Keratinocyte (primary cell): ENCODE measurements at regions not wholly inside any gene's neighbourhood (a gene's known extent, or its start where the extent isn't known, plus 50 kb on each side); places are given as distances from the start of the nearest gene placed in this dataset.

Experiments used
- DNase-seq: peaks from one replicate; pipeline ENCODE4 v3.0.0-alpha.2; 2011; ENCODE audit warnings: low read depth, missing footprints, low spot score
- FAIRE-seq: peaks from 2 replicates; lab custom pipeline; 2011; peaks lifted over from hg19 to GRCh38; lab: Jason Lieb, UNC
- H2AFZ ChIP-seq: 2 replicates; pipeline ENCODE4 v1.6.0; 2012; ENCODE audit warnings: low read length, control low read depth, inconsistent platforms; ENCODE audit not compliant: control insufficient read depth
- H3K27ac ChIP-seq: 2 replicates; pipeline ENCODE4 v1.5.1; 2011; ENCODE audit warnings: low read length; ENCODE audit not compliant: control insufficient read depth, insufficient read depth
- H3K27me3 ChIP-seq: 3 replicates; pipeline ENCODE4 v1.6.0; 2011; ENCODE audit warnings: low read length; ENCODE audit not compliant: control insufficient read depth, insufficient read depth; ENCODE audit errors: extremely low read depth
- H3K36me3 ChIP-seq, 2 experiments: 2 replicates in 1 of 2; 3 replicates in 1 of 2; pipeline ENCODE4 v1.5.1; 2011; ENCODE audit warnings: low read length in 2 of 2, mild to moderate bottlenecking in 1 of 2; ENCODE audit not compliant: control insufficient read depth in 2 of 2, insufficient read depth in 2 of 2; ENCODE audit errors: extremely low read depth in 1 of 2
- H3K4me1 ChIP-seq: 3 replicates; pipeline ENCODE4 v1.5.1; 2011; ENCODE audit warnings: low read length; ENCODE audit not compliant: control insufficient read depth, insufficient read depth; ENCODE audit errors: extremely low read depth
- H3K4me2 ChIP-seq: 3 replicates; pipeline ENCODE4 v1.6.0; 2011; ENCODE audit warnings: low read depth, low read length; ENCODE audit not compliant: control insufficient read depth, insufficient read depth; ENCODE audit errors: extremely low read depth
- H3K4me3 ChIP-seq, 3 experiments: fragments of 200-600 bp in 1 of 3; sonication (generic) in 1 of 3; 2 replicates in 2 of 3; 3 replicates in 1 of 3; pipeline ENCODE4 v1.5.1; 2011 to 2016; ENCODE audit warnings: low read length in 3 of 3, mild to moderate bottlenecking in 3 of 3, control low read depth in 2 of 3, inconsistent platforms in 1 of 3, low read depth in 1 of 3, mixed read lengths in 1 of 3, mixed run types in 1 of 3, moderate library complexity in 1 of 3; ENCODE audit not compliant: control insufficient read depth in 2 of 3, insufficient read depth in 2 of 3; ENCODE audit errors: extremely low read depth in 1 of 3
- H3K79me2 ChIP-seq: 2 replicates; pipeline ENCODE4 v1.6.0; 2012; ENCODE audit warnings: low read length; ENCODE audit not compliant: control insufficient read depth, insufficient read depth
- H3K9ac ChIP-seq: 3 replicates; pipeline ENCODE4 v1.6.0; 2011; ENCODE audit warnings: low read length; ENCODE audit not compliant: control insufficient read depth, insufficient read depth; ENCODE audit errors: extremely low read depth
- H3K9me1 ChIP-seq: 3 replicates; pipeline ENCODE4 v1.6.0; 2011; ENCODE audit warnings: low read length; ENCODE audit not compliant: control insufficient read depth, insufficient read depth; ENCODE audit errors: extremely low read depth
- H3K9me3 ChIP-seq: 2 replicates; pipeline ENCODE4 v1.5.1; 2012; ENCODE audit warnings: low read depth, low read length; ENCODE audit not compliant: control insufficient read depth
- H4K20me1 ChIP-seq: 3 replicates; pipeline ENCODE4 v1.6.0; 2011; ENCODE audit warnings: low read length; ENCODE audit not compliant: control insufficient read depth, insufficient read depth; ENCODE audit errors: extremely low read depth
- CTCF ChIP-seq, 3 experiments: IDR thresholded peaks in 1 of 3; conservative IDR thresholded peaks in 1 of 3; optimal IDR thresholded peaks in 1 of 3; 2 replicates in 2 of 3; 3 replicates in 1 of 3; pipeline versions ENCODE3 to v1.5.1; 2011; ENCODE audit warnings: low read length in 3 of 3, mild to moderate bottlenecking in 3 of 3, moderate library complexity in 2 of 3, control low read depth in 1 of 3, inconsistent platforms in 1 of 3; ENCODE audit not compliant: insufficient read depth in 2 of 3; ENCODE audit errors: extremely low read depth in 1 of 3
- EZH2 ChIP-seq: IDR thresholded peaks from one replicate; pipeline ENCODE4 v1.6.1; 2012; ENCODE audit warnings: inconsistent platforms, mild to moderate bottlenecking, low read length, moderate library complexity
- dilution Hi-C: fragments of 300-500 bp; cut with MboI; formaldehyde crosslinking; loops from one replicate; pipeline ENCODE4 v1.7.0; 2020; ENCODE audit warnings: low sequenced_read_pairs; ENCODE audit not compliant: extremely low pct_ligation_motif_present

GRCh38 chr7:84354866-84355265 lies 160.3 kb upstream of the SEMA3A start:
- no peaks in the 10 kb centered on the region for H3K27me3 ChIP-seq
- no peaks in the 10 kb centered on the region for H3K9me1 ChIP-seq
- H2AFZ ChIP-seq, result no peak overlapping the region
- no peaks in the 10 kb centered on the region for H3K36me3 ChIP-seq
- DNase-seq (no peak), FAIRE-seq (no peak)
- H3K9me3 ChIP-seq, result no peaks in the 10 kb centered on the region
- dilution Hi-C loops, result no loop called here
- no peaks in the 10 kb centered on the region for H3K4me1 ChIP-seq
- H3K4me3 ChIP-seq, result no peak overlapping the region
- H3K4me2 ChIP-seq, result no peak overlapping the region
- no peaks in the 10 kb centered on the region for H4K20me1 ChIP-seq
- no peaks in the 10 kb centered on the region for H3K79me2 ChIP-seq
- H3K9ac ChIP-seq, result no peak overlapping the region
- TF ChIP-seq EZH2 (no peak), CTCF (optimal IDR thresholded peaks at IDR 0.05 in 1 of 3, IDR thresholded peaks at IDR 0.05 in 1 of 3, conservative IDR thresholded peaks at IDR 0.05 in 1 of 3; ENCODE audit: extremely low read depth in 1 of 3, insufficient read depth in 2 of 3, low read length in 3 of 3) (no peak)
- H3K27ac ChIP-seq, result no peak overlapping the region

DNA sequence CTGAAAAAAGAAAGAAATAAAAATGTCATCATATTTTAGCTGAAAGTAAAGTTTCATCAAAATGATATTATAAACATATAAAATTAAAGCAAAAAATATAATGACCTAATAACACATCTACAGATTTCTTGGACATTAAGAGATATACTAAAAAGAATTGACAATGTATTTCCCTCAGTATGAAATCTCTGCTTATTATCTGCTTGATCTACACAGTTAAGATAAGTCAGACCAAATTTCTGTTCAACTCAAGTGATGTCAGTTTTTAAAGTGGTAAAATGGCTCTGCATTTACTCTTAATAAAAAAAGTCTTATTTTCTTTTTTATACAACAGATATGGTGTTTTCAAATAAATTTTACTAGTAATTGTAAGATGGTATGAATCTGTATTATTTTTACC lies 159.4 kb upstream of the SEMA3A start:
- dilution Hi-C loops, result no loop called here
- H3K79me2 ChIP-seq, result no peaks in the 10 kb centered on the region
- H3K27me3 ChIP-seq, result no peaks in the 10 kb centered on the region
- no peak overlapping the region for H3K4me2 ChIP-seq
- H3K9me3 ChIP-seq, result no peaks in the 10 kb centered on the region
- H2AFZ ChIP-seq, result no peak overlapping the region
- H3K36me3 ChIP-seq, result no peaks in the 10 kb centered on the region
- H3K4me1 ChIP-seq, result no peaks in the 10 kb centered on the region
- H3K4me3 ChIP-seq, result no peak overlapping the region
- no peaks in the 10 kb centered on the region for H3K9me1 ChIP-seq
- TF ChIP-seq EZH2 (no peak), CTCF (optimal IDR thresholded peaks at IDR 0.05 in 1 of 3, IDR thresholded peaks at IDR 0.05 in 1 of 3, conservative IDR thresholded peaks at IDR 0.05 in 1 of 3; ENCODE audit: extremely low read depth in 1 of 3, insufficient read depth in 2 of 3, low read length in 3 of 3) (no peak)
- no peak overlapping the region for H3K27ac ChIP-seq
- FAIRE-seq (no peak), DNase-seq (no peak)
- H3K9ac ChIP-seq, result no peak overlapping the region
- no peaks in the 10 kb centered on the region for H4K20me1 ChIP-seq
